NB4 (cell line): ENCODE measurements at regions not wholly inside any gene's neighbourhood (a gene's known extent, or its start where the extent isn't known, plus 50 kb on each side); places are given as distances from the start of the nearest gene placed in this dataset.

ENCODE experiments used
- DNase-seq: peaks from one replicate; pipeline ENCODE4 v3.0.0; 2010; ENCODE audit warnings: low read depth
- H3K4me3 ChIP-seq: one replicate; pipeline ENCODE4 v1.5.1; 2011; ENCODE audit warnings: mild to moderate bottlenecking, low read depth, low read length, moderate library complexity
- CTCF ChIP-seq: IDR thresholded peaks from one replicate; pipeline ENCODE4 v1.5.1; 2012; ENCODE audit warnings: low read depth, low read length
- MAX ChIP-seq: IDR thresholded peaks from 2 replicates; pipeline ENCODE4 v1.6.1; 2011; ENCODE audit warnings: low read depth, low read length
- MYC ChIP-seq: IDR thresholded peaks from 2 replicates; pipeline ENCODE4 v1.6.1; 2011; ENCODE audit warnings: low read depth, low read length
- POLR2A ChIP-seq: IDR thresholded peaks from 2 replicates; pipeline ENCODE4 v1.6.1; 2011; ENCODE audit warnings: mild to moderate bottlenecking; ENCODE audit not compliant: insufficient read length; ENCODE audit errors: extremely low read depth

GRCh38 chr14:30507209-30507608 is 51.7 kb upstream of the G2E3 start:
- no peak overlapping the region for H3K4me3 ChIP-seq
- TF ChIP-seq MAX = no peak
- no peak for TF ChIP-seq CTCF
- TF ChIP-seq MYC = no peak
- no peak for TF ChIP-seq POLR2A
- no peak for DNase-seq
